Lower lobe of right lung (tissue), 2 donors: ENCODE measurements at regions not wholly inside any gene's neighbourhood (a gene's known extent, or its start where the extent isn't known, plus 50 kb on each side); places are given as distances from the start of the nearest gene placed in this dataset.

ENCODE experiments used
- ATAC-seq, 2 donors: fragments of 200-7000 bp; cut with Tn5 transposase; one replicate each; pipeline ENCODE4 v1.9.1; 2020 to 2022; ENCODE audit warnings: mild to moderate bottlenecking in 2 of 2, moderate library complexity in 2 of 2
- DNase-seq: peaks from one replicate; pipeline ENCODE4 v3.0.0-alpha.2; 2020
- H3K27ac ChIP-seq: fragments of 200-600 bp; one replicate; pipeline ENCODE4 v1.8.0; 2022
- H3K27me3 ChIP-seq: fragments of 200-600 bp; one replicate; pipeline ENCODE4 v1.8.0; 2022; ENCODE audit warnings: low read depth
- H3K36me3 ChIP-seq: fragments of 200-600 bp; one replicate; pipeline ENCODE4 v1.8.0; 2022; ENCODE audit warnings: mild to moderate bottlenecking
- H3K4me1 ChIP-seq: fragments of 200-600 bp; one replicate; pipeline ENCODE4 v1.8.0; 2022
- H3K4me3 ChIP-seq: fragments of 200-600 bp; one replicate; pipeline ENCODE4 v1.8.0; 2022; ENCODE audit warnings: mild to moderate bottlenecking
- H3K9me3 ChIP-seq: fragments of 200-600 bp; one replicate; pipeline ENCODE4 v1.8.0; 2022
- intact Hi-C: fragments of 100-400 bp; cut with DNase I; formaldehyde crosslinking; loops from one replicate; pipeline ENCODE4 v1.11.0; 2022
- TF ChIP-seq, protein P1 (sequence below): fragments of 200-600 bp; IDR thresholded peaks from one replicate; pipeline ENCODE4 v1.8.0; 2022; ENCODE audit warnings: antibody characterized with exemption, mild to moderate bottlenecking
- donor health status: DM: no; HTN: yes; CAD: no; lungs with severe emphysema.

DNA sequence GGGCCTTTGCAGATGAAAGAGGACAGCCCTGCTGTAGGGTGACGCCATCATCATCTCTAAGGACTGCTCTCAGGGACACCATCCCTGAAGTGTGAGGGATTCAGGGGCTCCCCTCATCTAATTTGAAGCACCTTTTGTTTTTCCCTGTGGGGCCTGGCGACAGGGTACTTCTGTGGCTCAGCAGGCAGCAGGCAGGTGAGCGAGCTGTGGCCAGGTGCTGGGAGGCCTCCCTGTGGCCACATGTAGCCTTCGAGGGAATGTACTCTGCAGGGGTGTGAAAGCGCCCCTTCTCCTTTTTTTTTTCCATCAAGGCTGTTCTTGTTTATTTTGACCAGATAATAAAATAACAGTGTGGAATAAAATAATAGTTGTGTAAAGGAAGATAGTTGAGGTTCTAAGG lies 118.2 kb upstream of the DPP6 start:
- ATAC-seq: no peak

DNA sequence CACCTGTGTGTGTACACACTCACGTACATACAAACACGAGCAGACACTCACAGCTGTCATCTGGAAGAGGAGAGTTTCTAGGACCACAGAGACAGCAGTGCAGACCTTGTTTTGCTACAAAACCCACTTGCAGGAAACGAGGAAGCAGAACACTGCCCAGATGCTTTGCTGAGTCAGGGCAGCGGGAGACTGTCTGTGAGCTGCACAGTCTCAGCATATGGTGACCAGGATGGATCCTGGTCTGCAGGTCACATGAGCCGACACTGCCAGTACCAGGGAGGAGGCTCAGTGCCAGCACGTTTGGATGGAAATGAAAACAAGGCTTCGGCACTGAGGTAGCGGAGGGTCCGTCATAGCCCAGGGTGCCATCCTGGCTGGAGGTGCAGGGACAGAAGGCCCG lies 117.6 kb upstream of the DPP6 start:
- TF ChIP-seq, protein P1, sequence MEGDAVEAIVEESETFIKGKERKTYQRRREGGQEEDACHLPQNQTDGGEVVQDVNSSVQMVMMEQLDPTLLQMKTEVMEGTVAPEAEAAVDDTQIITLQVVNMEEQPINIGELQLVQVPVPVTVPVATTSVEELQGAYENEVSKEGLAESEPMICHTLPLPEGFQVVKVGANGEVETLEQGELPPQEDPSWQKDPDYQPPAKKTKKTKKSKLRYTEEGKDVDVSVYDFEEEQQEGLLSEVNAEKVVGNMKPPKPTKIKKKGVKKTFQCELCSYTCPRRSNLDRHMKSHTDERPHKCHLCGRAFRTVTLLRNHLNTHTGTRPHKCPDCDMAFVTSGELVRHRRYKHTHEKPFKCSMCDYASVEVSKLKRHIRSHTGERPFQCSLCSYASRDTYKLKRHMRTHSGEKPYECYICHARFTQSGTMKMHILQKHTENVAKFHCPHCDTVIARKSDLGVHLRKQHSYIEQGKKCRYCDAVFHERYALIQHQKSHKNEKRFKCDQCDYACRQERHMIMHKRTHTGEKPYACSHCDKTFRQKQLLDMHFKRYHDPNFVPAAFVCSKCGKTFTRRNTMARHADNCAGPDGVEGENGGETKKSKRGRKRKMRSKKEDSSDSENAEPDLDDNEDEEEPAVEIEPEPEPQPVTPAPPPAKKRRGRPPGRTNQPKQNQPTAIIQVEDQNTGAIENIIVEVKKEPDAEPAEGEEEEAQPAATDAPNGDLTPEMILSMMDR: no peak
- no peak for DNase-seq
- H3K9me3 ChIP-seq: no peaks in the 10 kb centered on the region
- no peaks in the 10 kb centered on the region for H3K36me3 ChIP-seq
- H3K4me1 ChIP-seq: no peaks in the 10 kb centered on the region
- no peak overlapping the region for H3K27ac ChIP-seq
- no peaks in the 10 kb centered on the region for H3K27me3 ChIP-seq
- no peak for ATAC-seq
- intact Hi-C loops: no loop called here
- H3K4me3 ChIP-seq: no peak overlapping the region

More for the DNA sequence above, 118.2 kb upstream of the DPP6 start:
- Histone ChIP-seq H3K27ac (no peak overlapping the region), H3K4me3 (no peak overlapping the region), H3K36me3 (no peaks in the 10 kb centered on the region), H3K9me3 (no peaks in the 10 kb centered on the region), H3K27me3 (no peaks in the 10 kb centered on the region), H3K4me1 (no peaks in the 10 kb centered on the region)
- TF ChIP-seq, protein P1: no peak
- no peak for DNase-seq
- intact Hi-C loops: no loop called here

DNA sequence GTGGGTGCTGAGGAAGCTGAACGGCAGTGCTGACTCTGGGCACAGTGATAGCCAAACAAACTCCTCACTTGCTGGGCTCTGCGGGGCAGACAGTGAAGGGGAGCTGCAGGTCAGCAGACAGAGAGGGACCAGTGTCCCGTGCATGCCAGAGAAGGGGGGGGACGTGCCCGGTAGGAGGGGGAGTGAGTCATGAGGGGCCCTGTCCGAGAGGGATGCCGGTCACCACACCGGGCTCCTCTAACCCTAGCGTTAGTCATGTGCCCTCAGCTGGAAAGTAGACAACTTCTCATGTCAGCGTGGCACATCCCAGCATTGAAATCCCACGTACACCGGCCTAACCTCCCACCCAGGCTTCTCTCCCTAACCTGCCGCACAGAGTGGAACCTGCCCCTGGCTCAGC lies 117.1 kb upstream of the DPP6 start:
- no peaks in the 10 kb centered on the region for H3K27me3 ChIP-seq
- H3K9me3 ChIP-seq: no peaks in the 10 kb centered on the region
- intact Hi-C loops: no loop called here
- no peak for DNase-seq
- H3K36me3 ChIP-seq: no peaks in the 10 kb centered on the region
- TF ChIP-seq, protein P1: no peak
- no peaks in the 10 kb centered on the region for H3K4me1 ChIP-seq
- peak in 1 of 2 donors; percentile 40 for ATAC-seq
- no peak overlapping the region for H3K27ac ChIP-seq
- no peak overlapping the region for H3K4me3 ChIP-seq

DNA sequence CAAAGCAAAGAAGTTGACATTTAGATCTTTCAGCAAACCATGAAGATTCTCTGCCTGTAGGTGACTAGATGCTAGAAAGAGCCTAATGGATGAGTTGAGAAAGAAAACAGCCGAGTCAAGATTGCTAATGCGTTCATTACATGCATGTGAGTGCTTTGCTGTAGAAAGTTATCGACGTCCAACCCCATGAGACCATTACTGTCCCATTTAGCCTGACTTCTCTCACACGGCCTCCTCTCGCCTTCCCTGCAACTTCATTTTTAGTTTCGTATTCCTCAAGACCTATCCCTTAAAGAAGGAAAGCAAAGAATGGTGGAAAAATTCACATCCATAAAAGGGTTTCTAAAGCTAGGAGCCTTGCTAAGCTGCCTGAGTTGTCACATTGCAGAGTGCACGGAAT lies 113.7 kb upstream of the DPP6 start:
- intact Hi-C loops: no loop called here
- H3K9me3 ChIP-seq: no peaks in the 10 kb centered on the region
- DNase-seq: no peak
- no peaks in the 10 kb centered on the region for H3K27me3 ChIP-seq
- no peak for ATAC-seq
- H3K36me3 ChIP-seq: no peaks in the 10 kb centered on the region
- H3K4me3 ChIP-seq: no peak overlapping the region
- H3K27ac ChIP-seq: no peak overlapping the region
- H3K4me1 ChIP-seq: no peaks in the 10 kb centered on the region
- TF ChIP-seq, protein P1: no peak

DNA sequence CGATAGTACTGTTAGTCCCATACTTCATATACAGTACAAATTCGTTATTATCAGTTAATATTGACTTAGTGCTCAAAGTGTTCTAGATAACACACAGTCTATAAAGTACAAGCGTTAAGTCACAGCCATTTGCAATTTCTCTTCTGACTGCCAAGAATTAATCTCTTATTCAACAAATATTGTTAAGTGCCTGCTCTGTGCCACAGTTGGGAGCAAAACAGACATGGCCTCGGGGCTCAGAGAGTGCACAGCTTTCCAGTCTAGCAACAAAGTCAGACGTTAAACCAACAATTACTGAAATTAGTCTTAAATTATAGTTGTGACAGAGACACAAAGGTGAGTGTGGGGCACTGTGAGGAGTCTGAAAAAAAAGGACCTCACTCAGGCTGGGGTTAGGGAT lies 113.0 kb upstream of the DPP6 start:
- H3K27ac ChIP-seq: no peak overlapping the region
- H3K4me3 ChIP-seq: no peak overlapping the region
- H3K9me3 ChIP-seq: no peaks in the 10 kb centered on the region
- no peak for ATAC-seq
- no peaks in the 10 kb centered on the region for H3K4me1 ChIP-seq
- intact Hi-C loops: no loop called here
- TF ChIP-seq, protein P1: no peak
- no peaks in the 10 kb centered on the region for H3K27me3 ChIP-seq
- no peaks in the 10 kb centered on the region for H3K36me3 ChIP-seq
- no peak for DNase-seq

DNA sequence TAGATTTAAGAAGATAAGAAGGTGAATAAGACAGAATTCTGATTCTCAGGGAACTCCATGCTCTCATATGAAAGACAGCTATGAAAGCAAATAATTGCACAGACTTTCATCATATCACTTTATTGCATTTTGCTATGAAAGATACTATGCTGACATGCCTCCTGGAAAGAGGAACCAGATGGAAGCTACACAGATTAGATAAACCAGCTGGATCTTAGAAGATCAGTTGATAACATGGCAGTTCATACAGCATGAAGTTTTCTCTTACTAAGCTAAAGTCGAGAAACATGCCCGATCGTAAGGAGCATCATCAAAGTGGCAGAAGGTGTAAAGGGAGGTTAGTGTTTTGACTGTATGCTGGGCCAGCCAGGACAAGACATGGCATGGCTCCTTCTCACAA lies 112.5 kb upstream of the DPP6 start:
- no peak for ATAC-seq
- intact Hi-C loops: no loop called here
- no peak for DNase-seq
- H3K4me1 ChIP-seq: no peaks in the 10 kb centered on the region
- no peak overlapping the region for H3K27ac ChIP-seq
- TF ChIP-seq, protein P1: no peak
- no peak overlapping the region for H3K4me3 ChIP-seq
- no peaks in the 10 kb centered on the region for H3K9me3 ChIP-seq
- H3K36me3 ChIP-seq: no peaks in the 10 kb centered on the region
- no peaks in the 10 kb centered on the region for H3K27me3 ChIP-seq
